ENCODE measurements at regions not wholly inside any gene's neighbourhood (a gene's known extent, or its start where the extent isn't known, plus 50 kb on each side); places are given as distances from the start of the nearest gene placed in this dataset.
A peak's percentile ranks its signal among the peaks of the same experiment; 100 is the strongest.

- H3K36me3 ChIP-seq: no peaks in the 10 kb centered on the region
- 45 to 53% methylated on average over 2 of the region's 2 CpGs for WGBS, 2 donors
- DNase-seq (ENCODE audit: low spot score in 2 of 2): no peak
- no peaks in the 10 kb centered on the region for H3K27me3 ChIP-seq
- TF ChIP-seq EP300 (IDR thresholded peaks at IDR 0.05): no peak
- TF ChIP-seq, protein P1, sequence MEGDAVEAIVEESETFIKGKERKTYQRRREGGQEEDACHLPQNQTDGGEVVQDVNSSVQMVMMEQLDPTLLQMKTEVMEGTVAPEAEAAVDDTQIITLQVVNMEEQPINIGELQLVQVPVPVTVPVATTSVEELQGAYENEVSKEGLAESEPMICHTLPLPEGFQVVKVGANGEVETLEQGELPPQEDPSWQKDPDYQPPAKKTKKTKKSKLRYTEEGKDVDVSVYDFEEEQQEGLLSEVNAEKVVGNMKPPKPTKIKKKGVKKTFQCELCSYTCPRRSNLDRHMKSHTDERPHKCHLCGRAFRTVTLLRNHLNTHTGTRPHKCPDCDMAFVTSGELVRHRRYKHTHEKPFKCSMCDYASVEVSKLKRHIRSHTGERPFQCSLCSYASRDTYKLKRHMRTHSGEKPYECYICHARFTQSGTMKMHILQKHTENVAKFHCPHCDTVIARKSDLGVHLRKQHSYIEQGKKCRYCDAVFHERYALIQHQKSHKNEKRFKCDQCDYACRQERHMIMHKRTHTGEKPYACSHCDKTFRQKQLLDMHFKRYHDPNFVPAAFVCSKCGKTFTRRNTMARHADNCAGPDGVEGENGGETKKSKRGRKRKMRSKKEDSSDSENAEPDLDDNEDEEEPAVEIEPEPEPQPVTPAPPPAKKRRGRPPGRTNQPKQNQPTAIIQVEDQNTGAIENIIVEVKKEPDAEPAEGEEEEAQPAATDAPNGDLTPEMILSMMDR (IDR thresholded peaks at IDR 0.05): no peak
- no peak for TF ChIP-seq POLR2A (IDR thresholded peaks at IDR 0.05)
- no peak overlapping the region for H3K27ac ChIP-seq
- peaks cover 0 to 7% (median 0%) of the 10 kb centered on the region in 4 donors for H3K9me3 ChIP-seq
- peaks cover 0 to 32% (median 0%) of the 10 kb centered on the region in 4 donors for H3K4me1 ChIP-seq
- no peak overlapping the region for H3K4me3 ChIP-seq
These were observed 589.8 kb upstream of the GRAMD2B start for GRCh38 chr5:125833398-125833797.

DNA sequence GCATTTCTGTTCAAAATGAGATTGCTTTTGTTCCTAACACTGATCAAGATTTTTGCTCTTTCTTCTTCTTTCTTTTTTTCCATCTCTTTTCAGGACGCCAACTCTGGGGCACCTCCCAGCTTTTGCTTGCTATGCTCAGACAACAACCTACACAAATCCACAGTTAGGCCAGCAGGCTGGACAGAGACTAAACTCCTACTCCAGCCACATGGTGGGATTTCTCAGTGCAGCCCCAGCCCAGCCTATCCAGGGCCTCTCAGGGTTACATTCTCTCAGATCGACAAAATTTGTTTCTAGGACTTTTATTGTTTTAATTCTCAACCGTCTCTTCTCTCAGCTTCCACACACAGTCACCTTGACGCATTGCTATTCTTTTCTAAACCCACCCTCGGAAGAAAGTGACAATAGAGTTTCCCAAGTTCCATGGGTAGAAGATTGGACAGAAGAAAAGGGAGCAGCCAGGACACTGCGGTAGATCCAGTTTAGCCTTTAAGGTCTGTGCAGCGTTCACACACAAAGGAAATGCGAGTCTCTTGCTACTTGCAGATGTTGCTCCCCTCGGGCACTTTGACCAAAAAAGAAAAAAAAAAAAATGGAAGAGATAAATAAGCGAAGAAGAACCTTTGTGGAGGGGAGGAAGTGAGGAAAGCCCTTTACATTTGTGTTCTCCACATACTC is 588.6 kb upstream of the GRAMD2B start:
- no peak for DNase-seq (ENCODE audit: low spot score in 2 of 2)
- WGBS, 2 donors: 83 to 85% methylated on average over 10 of the region's 10 CpGs
- H3K9me3 ChIP-seq: peaks cover 0 to 7% (median 0%) of the 10 kb centered on the region in 4 donors
- no peak for TF ChIP-seq EP300 (IDR thresholded peaks at IDR 0.05)
- TF ChIP-seq, protein P1 (IDR thresholded peaks at IDR 0.05): no peak
- no peak for TF ChIP-seq POLR2A (IDR thresholded peaks at IDR 0.05)
- no peaks in the 10 kb centered on the region for H3K36me3 ChIP-seq
- no peak overlapping the region for H3K27ac ChIP-seq
- no peaks in the 10 kb centered on the region for H3K27me3 ChIP-seq
- no peak overlapping the region for H3K4me3 ChIP-seq
- H3K4me1 ChIP-seq: peaks cover 0 to 32% (median 0%) of the 10 kb centered on the region in 4 donors

GRCh38 chr5:125835293-125836172 is 587.7 kb upstream of the GRAMD2B start:
- DNase-seq (ENCODE audit: low spot score in 2 of 2): peak in 1 of 2 donors; percentile 21
- Histone ChIP-seq H3K36me3 (no peaks in the 10 kb centered on the region), H3K9me3 (peaks cover 0 to 7% (median 0%) of the 10 kb centered on the region in 4 donors), H3K27me3 (no peaks in the 10 kb centered on the region), H3K4me1 (peaks cover 0 to 32% (median 0%) of the 10 kb centered on the region in 4 donors), H3K27ac (no peak overlapping the region), H3K4me3 (peak overlapping the region in 1 of 4 donors; percentile 0)
- TF ChIP-seq, protein P1 (IDR thresholded peaks at IDR 0.05): peak; percentile 49 to 81 (median 67)
- TF ChIP-seq POLR2A (IDR thresholded peaks at IDR 0.05) (no peak), EP300 (IDR thresholded peaks at IDR 0.05) (no peak)
- WGBS, 2 donors: 15 to 17% methylated on average over 11 of the region's 11 CpGs

- TF ChIP-seq POLR2A (IDR thresholded peaks at IDR 0.05): no peak
- TF ChIP-seq EP300 (IDR thresholded peaks at IDR 0.05): no peak
- TF ChIP-seq, protein P1 (IDR thresholded peaks at IDR 0.05): no peak
- WGBS, 2 donors: 36 to 43% methylated on average over 2 of the region's 2 CpGs
- peaks cover 0 to 6% (median 0%) of the 10 kb centered on the region in 4 donors for H3K9me3 ChIP-seq
- H3K27ac ChIP-seq: no peak overlapping the region
- no peaks in the 10 kb centered on the region for H3K36me3 ChIP-seq
- no peaks in the 10 kb centered on the region for H3K27me3 ChIP-seq
- no peak overlapping the region for H3K4me3 ChIP-seq
- peaks cover 0 to 32% (median 0%) of the 10 kb centered on the region in 4 donors for H3K4me1 ChIP-seq
- no peak for DNase-seq (ENCODE audit: low spot score in 2 of 2)
These were observed 587.0 kb upstream of the GRAMD2B start for GRCh38 chr5:125836256-125836655.

GRCh38 chr5:125837866-125838265 is 585.3 kb upstream of the GRAMD2B start:
- no peak for DNase-seq (ENCODE audit: low spot score in 2 of 2)
- H3K4me3 ChIP-seq: no peak overlapping the region
- H3K4me1 ChIP-seq: peaks cover 0 to 32% (median 0%) of the 10 kb centered on the region in 4 donors
- H3K9me3 ChIP-seq: peaks cover 0 to 2% (median 0%) of the 10 kb centered on the region in 4 donors
- no peak overlapping the region for H3K27ac ChIP-seq
- WGBS, 2 donors: 91 to 92% methylated on average over 3 of the region's 3 CpGs
- no peaks in the 10 kb centered on the region for H3K36me3 ChIP-seq
- H3K27me3 ChIP-seq: no peaks in the 10 kb centered on the region
- TF ChIP-seq, protein P1 (IDR thresholded peaks at IDR 0.05): no peak
- TF ChIP-seq EP300 (IDR thresholded peaks at IDR 0.05) (no peak), POLR2A (IDR thresholded peaks at IDR 0.05) (no peak)

All from tibial nerve (tissue), 4 donors.